ENCODE measurements at regions not wholly inside any gene's neighbourhood (a gene's known extent, or its start where the extent isn't known, plus 50 kb on each side); places are given as distances from the start of the nearest gene placed in this dataset.

- no peaks in the 10 kb centered on the region for H3K79me2 ChIP-seq (ENCODE audit: control insufficient read depth, insufficient read depth, low read length)
- no peak for TF ChIP-seq CHD2 (IDR thresholded peaks at IDR 0.05; ENCODE audit: borderline replicate concordance, low read depth, low read length)
- TF ChIP-seq HDGF (IDR thresholded peaks at IDR 0.05): no peak
- no peak for TF ChIP-seq TCF12 (IDR thresholded peaks at IDR 0.05; ENCODE audit: low read depth, low read length)
- TF ChIP-seq CEBPB (IDR thresholded peaks at IDR 0.05; ENCODE audit: borderline replicate concordance in 1 of 2, low read depth in 2 of 2, low read length in 2 of 2): no peak
- no peak for TF ChIP-seq MLLT1 (IDR thresholded peaks at IDR 0.05)
- no peak for TF ChIP-seq PKNOX1 (IDR thresholded peaks at IDR 0.05)
- no peaks in the 10 kb centered on the region for H4K20me1 ChIP-seq (ENCODE audit: control insufficient read depth, insufficient read depth)
- ChIA-PET SMC1A (ENCODE audit: uncharacterized antibody, unreplicated experiment) (no interaction called here), RAD21 (ENCODE audit: unreplicated experiment) (no interaction called here), CTCF (no interaction called here), POLR2A (no interaction called here)
- H3K4me1 ChIP-seq (ENCODE audit: control insufficient read depth, insufficient read depth, low read length): no peaks in the 10 kb centered on the region
- no TSS peak for BruUV-seq (replicated peaks)
- H3K9ac ChIP-seq (ENCODE audit: control insufficient read depth, insufficient read depth, low read length): no peak overlapping the region
- intact Hi-C loops (cut with micrococcal nuclease; ENCODE audit: unreplicated experiment) (no loop called here), in situ Hi-C loops (cut with MboI) (no loop called here)
- DNase-seq (ENCODE audit: low read depth, low spot score) (no peak), ATAC-seq (no peak), FAIRE-seq (no peak)
- H3K4me3 ChIP-seq: no peak overlapping the region
- H3K27me3 ChIP-seq (replicated peaks in 1 of 2; ENCODE audit: control insufficient read depth in 2 of 2, insufficient read depth in 2 of 2, low read length in 1 of 2): no peaks in the 10 kb centered on the region
- 0% methylated on average over 3 of the region's 3 CpGs for WGBS (ENCODE audit: insufficient coverage, insufficient replicate concordance, low lambda C conversion rate, missing lambda C conversion rate)
- no peak overlapping the region for H3K27ac ChIP-seq (ENCODE audit: control insufficient read depth, insufficient read depth)
- H3K9me3 ChIP-seq (replicated peaks; ENCODE audit: control insufficient read depth, insufficient read depth, low read length): no peaks in the 10 kb centered on the region
- no peak overlapping the region for H3K4me2 ChIP-seq (ENCODE audit: control insufficient read depth, insufficient read depth)
- H3K36me3 ChIP-seq (ENCODE audit: control insufficient read depth in 2 of 2, insufficient read depth in 2 of 2, low read length in 1 of 2): no peaks in the 10 kb centered on the region
- no peak overlapping the region for H2AFZ ChIP-seq (ENCODE audit: control insufficient read depth, low read depth, low read length)
Measured at GRCh38 chr4:20124317-20125026, 127.2 kb upstream of the SLIT2 start.

All from GM12878 (cell line).